TTC549 (cell line): ENCODE measurements at regions not wholly inside any gene's neighbourhood (a gene's known extent, or its start where the extent isn't known, plus 50 kb on each side); places are given as distances from the start of the nearest gene placed in this dataset.

Experiments used
- FAIRE-seq: peaks from 2 replicates; lab custom pipeline; 2012; peaks lifted over from hg19 to GRCh38; lab: Jason Lieb, UNC

DNA sequence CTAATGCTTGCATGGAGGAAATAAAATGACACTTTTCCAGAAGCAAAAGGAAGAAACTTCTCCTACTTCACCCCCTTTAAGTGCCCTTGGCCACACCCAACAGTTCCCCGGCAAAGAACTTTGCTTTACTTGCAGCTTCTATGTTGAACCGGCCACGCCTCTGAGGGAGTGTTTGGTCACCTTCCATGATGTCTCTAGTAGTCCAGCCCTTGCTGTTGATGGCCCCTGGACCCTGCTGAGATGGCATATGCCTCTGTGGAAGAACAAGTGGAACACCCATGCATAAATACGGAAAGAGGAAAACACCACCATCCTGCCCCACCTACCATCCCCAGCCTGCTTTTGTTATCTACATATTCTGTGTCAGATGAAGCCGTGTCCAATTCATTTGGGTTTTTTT lies 218.3 kb upstream of the POU3F3 start:
- no peak for FAIRE-seq

DNA sequence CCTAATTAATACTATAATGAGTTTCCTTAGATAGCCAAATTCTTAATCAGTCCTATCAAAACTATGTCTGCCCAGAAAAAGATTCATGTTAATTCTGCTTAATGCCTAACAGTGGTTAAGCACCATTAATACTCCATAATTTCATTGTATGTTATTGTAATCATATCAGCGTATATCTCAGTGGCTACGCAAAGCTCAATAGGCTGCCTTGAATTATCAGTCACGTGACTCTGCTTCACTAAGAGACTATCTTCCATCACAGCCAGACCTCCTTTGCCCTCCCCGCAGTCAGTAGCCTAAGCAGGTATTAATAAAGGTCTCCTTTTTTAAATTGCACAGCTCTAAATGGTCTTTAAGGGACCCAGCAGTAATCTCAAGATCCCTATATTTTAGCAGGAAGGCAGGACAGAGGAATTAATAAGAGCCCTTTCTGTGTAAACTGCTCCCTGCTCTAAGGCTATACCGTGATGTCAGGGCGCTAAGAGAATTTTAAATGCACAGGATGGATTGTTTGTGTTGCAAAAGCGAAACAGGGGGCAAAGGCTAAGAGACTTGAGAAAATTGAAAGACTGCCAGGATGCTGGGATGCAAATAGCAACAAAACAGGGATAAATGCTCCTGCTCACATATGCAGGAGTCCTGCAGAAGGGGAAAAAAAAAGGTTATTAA lies 215.6 kb upstream of the POU3F3 start:
- no peak for FAIRE-seq

DNA sequence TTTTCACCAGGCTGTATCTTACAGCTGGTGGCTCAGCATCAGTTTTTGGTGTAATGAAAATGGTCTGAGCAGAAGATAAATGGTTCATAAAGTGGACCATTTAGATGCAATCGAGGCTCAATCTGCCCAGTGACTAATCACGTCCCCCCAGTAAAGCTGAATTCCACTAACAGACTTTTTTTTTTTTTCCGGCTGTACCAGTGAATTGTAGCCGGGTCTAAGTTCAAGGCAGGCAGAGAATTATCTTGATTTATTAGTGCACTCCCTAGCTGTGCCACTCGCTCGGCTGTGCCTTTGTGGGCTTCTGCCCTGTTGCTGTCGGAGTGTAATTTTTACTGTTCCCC lies 215.1 kb upstream of the POU3F3 start:
- no peak for FAIRE-seq

DNA sequence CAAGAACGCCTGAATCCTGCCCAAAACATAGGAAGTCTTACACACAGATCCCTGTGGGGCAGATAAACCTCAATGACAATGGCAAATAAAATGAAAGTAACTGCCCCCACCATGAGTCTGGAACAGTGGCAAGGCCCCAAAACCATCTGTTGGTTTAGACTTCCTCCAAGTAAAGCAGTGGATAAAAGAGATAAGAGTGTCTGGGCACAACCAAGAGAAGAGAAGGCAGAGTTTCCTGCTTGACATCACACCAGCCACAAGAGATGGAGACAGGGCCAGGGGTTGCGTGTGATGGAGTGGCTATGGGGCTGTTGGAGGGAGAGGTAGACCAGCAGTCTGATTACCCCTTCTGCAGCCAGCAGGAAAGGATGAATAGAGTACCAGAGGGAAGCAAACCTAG lies 212.1 kb upstream of the POU3F3 start:
- no peak for FAIRE-seq

DNA sequence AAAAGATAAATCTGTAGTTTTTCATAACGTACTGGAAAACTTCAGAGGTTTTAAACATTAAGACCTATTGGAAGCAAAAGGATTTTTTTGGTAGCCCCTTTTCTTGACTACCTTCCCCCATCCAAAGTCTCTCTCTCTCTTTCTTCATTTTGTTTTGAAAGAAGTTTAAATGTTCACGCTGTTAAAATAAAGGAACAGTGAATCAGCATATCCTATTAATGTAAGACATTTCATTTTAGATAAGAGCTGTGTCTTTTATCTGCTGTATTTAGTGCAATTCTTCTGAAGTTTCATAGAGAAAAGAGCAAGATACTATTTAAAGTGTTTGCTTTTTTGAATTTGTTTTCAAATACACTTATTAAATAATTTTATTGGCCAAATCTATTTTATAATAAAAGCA lies 205.5 kb upstream of the POU3F3 start:
- no peak for FAIRE-seq

DNA sequence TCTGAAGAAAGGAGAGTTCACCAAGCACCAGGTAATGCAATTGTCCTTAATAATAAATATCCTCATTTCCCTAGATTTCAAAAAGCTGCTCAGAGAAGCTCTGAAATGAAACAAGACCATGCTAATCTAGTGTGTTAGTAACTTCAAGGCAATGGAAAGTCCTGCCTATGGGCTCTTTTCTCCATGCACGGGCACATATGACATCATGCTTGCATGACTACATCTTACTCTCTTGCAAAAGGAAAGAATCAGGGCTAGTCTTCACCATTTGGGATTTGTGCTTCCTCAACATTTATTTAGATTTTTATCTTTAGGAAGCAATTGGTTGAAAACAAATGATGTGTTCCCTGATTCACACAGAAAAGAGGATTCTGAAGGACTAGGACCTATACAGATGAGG lies 204.0 kb upstream of the POU3F3 start:
- FAIRE-seq, result no peak

DNA sequence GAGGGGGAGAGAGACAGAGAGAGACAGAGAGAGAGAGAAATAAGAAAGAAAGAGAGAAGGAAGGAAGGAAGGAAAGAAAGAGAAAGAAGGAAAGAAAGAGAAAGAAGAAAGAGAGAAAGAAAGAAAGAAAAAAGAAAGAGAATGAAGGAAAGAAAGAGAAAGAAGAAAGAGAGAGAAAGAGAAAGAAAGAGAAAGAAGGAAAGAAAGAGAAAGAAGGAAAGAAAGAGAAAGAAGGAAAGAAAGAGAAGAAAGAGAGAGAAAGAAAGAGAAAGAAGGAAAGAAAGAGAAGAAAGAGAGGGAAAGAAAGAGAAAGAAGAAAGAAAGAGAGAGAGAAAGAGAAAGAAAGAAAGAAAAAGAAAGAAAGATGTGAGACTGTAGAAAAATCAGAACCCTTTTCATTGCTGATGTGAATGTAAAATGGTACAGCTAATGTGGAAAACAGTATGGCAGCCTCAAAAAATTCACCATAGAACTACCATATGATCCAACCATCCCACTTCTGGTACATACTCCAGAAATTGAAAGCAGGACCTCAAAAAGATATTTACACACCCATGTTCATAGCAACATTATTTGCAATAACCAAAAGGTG lies 203.4 kb upstream of the POU3F3 start:
- no peak for FAIRE-seq

DNA sequence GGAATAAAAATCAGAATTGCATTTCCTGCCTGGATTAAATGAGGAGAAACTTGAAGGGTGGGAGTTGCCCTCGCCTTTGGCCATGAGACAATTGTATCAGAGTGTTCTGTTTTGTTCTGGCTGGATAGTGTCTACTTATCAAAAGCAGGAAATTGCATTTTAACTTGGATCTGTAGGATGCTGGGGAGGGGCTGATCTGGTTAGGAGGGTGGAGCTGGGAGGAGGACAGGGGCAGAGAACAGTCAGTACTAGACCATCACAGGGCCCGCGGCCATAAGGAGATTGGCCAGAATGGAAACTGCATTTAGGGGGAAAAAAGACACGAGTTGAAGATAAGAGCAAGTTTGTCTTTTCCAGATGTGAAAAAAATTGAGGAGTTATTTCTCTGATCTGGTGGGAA lies 199.1 kb upstream of the POU3F3 start:
- no peak for FAIRE-seq

DNA sequence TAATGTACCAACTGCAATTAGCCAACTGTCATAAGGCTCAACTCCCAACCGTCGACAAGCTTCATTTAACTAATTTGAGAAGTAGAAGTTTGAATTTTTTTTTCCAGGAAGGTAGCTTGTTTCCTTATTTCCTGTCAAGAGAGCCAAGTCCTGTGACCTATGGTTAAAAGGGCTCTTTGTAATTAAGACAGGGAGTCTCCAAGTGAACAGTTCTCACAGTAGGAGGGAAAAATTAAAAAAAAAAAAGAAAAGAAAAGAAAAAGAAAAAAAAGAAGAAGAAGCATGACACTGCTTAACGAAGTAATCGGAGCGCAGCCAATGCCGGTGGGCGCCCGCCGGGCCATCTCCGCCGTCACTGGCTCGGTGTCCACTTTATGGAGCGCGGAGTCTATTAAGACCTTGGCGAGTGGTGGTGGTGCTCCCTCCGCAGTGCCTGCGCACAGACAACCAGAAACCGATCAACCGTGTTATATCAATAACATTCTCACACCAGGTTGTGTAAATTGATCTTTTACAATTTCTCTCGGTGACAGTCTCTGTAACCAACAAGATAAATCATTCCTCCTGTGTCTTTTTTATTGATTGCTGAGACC lies 197.2 kb upstream of the POU3F3 start:
- no peak for FAIRE-seq

DNA sequence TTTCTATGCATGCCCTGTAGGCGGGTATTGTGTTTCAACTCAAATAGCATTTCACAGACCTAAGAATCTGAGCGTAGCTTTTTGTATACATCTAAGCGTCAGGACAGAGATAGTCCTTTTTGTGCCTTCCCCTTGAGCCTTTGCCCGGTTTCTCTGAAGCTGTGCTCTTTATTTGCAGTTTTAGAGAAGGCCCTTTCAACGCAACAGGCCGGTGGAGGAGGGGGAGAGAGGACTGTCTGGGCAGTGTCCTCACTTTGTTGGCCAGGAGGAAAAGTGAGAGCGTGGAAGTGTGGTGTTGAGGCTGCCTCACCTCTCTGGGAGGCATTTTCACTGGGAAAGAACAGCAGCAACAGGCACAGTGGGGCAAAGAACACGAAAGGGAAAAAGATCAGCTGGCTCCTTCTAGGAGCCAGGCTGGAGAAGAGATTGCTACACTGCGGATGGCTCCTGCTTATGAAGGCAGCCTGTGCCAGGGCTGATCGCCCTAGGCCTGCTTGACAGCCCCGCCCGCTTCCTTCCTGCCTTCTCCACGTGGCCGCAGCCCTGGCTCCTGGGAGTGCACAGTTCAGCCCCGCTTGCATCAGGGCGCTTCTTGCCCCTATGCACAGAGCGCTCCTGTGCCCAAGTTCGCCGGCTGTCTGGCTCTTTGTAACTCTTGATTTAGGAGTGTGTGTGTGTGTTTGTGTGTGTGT lies 195.6 kb upstream of the POU3F3 start:
- no peak for FAIRE-seq

DNA sequence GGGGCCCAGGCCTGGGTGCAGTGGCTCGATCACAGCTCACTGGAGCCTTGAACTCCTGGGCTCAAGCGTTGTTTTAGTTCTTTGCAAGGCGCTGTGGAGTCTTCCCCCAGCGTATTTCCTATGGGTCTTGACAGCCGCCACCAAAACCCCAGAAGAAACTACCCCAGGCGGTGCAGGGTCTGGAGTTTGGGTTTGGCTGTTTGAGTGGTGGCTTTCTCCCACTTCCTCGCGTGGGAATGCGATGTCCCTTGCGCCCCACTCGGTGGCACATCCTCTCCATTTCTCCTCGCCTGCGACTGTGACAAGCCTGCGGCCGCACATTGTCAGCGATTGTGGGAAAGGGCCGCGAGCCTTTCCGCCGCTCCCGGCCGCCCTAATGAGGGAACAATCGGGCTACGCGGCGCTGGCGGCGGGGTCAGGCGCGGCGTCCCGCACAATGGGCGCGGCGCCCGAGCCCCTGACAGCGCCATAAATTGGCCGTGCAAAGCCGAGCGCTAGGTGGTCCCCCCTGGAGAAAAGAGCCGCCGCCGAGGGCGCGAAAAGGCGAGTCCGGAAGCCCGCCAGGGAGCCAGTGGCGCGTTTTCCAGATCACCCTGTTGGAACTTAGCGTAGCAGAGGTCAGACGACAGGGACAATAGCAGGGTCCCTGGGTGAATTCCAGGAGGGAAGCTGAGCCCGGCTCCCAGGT lies 194.9 kb upstream of the POU3F3 start:
- no peak for FAIRE-seq

DNA sequence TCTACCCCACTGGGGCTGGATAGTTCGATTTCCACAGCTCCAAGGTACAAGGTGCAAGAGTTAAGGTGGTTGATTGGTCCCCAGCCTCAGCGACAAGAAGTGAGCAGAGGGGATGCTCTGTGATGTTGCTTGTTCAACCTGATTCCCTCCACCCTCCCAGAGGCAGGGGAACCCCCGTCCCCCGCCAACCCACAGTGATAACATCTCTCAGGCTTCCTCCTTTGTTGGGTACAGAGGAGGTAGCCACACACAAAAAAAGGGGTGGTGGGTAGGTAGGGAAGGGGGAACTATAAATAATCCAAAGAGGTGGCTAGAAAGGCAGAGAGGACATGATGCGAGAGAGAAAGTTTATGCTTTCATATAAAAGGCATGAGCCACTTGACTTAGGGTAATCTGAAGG lies 192.9 kb upstream of the POU3F3 start:
- no peak for FAIRE-seq

DNA sequence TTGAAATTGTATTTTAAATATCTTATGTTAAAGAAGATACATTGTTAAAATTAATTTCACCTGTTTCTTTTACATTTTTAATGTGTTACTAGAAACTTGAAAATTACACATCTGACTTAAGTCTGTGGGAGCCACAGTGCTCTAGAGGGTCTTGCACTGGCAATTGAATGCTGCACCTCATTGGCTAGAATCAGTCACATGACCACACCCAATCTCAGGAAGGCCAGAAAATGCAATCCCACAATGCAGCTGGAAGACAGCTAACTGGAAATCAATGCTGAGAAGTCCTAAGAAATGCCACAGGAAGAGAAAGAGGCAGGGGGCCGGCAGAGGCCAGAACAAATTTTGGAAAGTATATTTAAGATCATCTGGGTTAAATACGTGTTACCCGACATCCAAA lies 189.2 kb upstream of the POU3F3 start:
- FAIRE-seq, result no peak

DNA sequence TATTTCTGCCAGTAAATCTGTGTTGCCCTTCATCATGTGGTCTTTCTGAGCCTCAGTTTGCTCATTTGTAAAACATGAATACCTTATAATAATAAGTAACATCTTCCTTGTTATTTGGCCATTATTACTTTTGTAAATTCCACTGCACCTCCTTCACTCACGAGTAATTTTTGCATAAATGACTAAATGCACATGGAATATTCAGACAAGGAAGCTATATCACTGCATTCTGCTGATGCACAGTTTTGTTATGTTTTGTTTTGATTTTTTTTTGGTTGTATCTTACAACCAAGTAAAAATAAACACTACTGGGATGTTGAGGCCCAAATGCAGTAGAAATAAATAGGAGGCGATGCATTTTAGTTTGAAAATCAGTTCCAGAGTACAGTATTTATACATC lies 185.3 kb upstream of the POU3F3 start:
- no peak for FAIRE-seq

DNA sequence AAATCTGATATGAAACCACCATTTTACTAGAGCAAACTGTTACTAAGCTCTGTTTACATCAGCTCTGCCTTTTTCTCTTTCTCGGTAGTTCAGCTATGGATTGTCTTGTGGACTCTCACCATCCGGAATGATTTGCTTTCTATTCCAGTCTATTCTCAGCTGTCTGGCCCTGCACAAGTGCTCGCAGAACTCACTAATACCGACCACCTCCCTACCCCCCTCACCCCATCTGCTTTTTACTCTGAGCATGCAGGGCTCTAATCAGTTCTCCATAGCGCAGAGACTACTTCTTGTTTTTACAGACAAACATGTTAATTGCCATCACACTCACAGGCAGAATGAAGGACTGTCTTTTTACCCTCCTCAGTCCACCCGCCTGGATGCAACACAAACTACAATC lies 180.7 kb upstream of the POU3F3 start:
- no peak for FAIRE-seq

DNA sequence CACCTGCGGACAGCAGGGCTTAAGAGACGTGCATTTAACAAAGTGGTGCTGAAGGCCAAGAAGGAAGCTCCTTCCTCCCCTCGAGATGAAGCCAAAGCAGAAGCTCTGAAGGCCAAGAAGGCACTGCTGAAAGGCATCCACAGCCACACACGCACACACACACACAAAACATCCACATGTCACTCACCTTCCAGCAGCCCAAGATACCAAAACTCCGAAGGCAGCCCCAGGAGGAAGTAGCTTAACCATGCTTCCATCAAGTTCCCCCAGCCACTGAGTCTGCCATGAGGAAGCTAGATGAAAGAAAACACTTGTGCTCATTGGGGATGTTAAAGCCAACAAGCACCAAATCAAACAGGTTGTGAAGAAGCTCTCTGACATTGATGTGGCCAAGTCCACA lies 175.7 kb upstream of the POU3F3 start:
- no peak for FAIRE-seq

DNA sequence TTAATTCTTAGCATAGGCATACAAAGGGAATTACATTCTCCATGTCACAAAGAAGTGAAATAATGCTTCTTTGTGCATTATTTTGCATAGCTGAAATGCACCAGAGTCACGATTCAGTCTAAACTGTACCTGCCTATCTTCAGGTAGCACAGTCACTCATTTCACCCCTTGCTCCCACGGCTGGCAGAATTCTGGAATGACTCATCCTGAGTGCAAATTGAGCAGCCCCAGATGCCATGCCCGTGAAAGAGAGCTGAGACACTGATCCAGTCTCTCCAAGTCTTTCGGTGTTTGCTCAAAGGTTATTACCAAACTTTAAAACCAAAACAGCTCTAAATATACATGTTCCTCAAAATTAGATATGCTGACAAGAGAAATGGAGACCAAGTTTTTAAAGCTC lies 168.3 kb upstream of the POU3F3 start:
- no peak for FAIRE-seq

DNA sequence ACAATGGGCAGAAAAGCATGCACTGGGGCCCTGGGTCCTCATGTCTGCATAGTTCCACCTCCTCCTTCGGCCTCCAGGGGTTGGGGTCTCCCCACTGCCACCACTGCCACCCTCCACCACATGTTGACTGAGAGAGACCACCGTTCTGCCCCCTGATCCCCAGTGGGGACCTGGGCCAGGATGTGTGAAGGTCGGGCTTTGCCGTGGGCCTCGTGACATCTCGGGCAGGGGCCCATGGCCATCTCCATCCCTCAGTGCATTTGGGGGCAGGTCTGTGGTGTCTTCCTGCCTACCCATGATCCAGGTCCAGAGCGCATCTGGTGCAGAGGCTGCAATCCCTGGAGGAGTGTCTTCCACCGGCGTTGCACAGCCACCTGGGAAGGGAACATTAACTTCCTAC lies 166.8 kb upstream of the POU3F3 start:
- FAIRE-seq, result no peak

DNA sequence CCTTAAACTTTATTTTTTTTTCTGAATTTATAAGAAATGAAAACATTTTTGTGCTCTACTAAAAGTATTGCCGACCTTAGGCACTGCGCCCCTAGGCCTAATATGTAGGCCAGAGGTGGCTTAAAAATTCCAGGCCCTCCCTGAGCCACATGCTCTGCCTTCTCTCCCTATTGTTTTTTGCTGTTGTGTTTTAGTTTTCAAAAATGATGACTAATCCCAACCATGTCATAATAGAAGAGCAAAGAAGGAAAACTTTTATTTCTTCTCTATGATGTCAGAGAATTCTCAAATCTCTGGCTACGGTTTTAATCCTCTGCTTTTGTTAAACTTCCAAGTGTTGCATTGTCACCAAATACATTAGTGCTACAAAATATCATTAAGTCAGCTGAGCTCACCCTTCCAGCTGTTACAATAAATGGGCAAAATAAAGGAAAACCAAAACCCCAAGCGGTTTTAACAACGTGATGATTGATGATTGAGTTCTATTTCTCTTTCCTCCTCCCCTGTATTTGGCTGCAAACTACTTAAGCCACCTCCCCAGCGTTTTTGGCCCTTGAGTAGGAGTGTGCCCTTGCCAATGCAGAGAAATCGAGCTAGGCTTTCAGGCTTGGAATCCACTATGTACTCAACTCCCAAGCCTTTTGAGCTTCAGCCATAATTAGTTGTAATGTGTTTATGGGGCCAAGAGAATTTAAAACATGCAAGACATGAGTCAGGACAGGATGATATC lies 163.5 kb upstream of the POU3F3 start:
- no peak for FAIRE-seq

DNA sequence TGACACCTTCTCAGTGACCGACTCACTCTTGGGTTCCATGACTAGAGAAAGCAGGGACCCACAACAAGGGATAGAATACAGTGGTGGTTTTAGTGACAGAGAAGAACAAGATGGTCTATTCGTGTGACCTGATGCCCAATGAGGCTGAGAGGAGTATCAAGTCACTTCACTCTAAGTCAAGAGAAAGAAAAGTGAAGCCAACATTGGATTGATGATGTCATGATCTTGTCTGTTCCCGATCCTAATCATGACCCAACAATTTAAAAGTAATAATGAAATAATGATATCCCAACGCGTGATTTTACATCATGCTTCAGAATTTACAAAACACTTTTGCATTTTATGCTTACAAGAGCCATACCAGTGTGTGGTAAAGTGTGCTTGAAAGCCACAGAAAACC lies 155.6 kb upstream of the POU3F3 start:
- no peak for FAIRE-seq

DNA sequence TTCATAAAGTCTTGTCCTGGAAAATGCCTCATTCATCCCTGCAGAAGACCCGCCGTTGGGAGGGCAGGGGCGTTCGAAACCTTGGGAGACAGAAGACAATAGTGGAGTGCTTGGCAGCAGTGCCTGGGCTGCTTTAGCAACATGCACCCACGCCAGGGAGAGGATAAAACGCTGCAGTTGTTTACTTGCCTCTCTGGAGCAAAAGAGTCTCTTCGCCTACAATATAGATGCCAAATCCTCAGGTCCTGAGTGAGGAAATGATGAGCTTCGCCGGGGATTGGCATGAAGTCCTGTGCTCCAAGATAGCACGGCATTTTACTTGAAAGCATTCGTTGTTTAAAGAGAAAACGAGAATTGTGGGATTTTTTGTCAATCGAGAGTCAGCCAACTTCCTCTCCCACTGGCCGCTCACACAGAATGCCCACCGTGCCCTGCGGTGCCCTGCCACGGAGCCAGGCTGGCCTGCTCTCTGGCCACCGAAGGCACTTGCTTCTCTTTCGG lies 152.5 kb upstream of the POU3F3 start:
- no peak for FAIRE-seq
